ENCODE measurements at regions not wholly inside any gene's neighbourhood (a gene's known extent, or its start where the extent isn't known, plus 50 kb on each side); places are given as distances from the start of the nearest gene placed in this dataset.
"Not testable (repeated sequence)": the region's sequence is repeated elsewhere in the genome, so short reads cannot be mapped to it uniquely, and the experiment has no call there.

GRCh38 chr17:64721556-64721955 lies 59.4 kb upstream of the SMURF2 start:
- peaks cover 12% of the 10 kb centered on the region for H3K4me1 ChIP-seq (ENCODE audit: insufficient read depth, low read length)
- 0 out of 2 replicates have a peak, but pooled peaks have one; percentile 9 for TF ChIP-seq FOXP1 (IDR thresholded peaks at IDR 0.05)
- POLR2A ChIA-PET; H4K20me1 ChIP-seq (ENCODE audit: insufficient read depth, low read length); H3K4me2 ChIP-seq (ENCODE audit: low read depth, low read length); DNase-seq (ENCODE audit: low spot score); H3K9ac ChIP-seq (ENCODE audit: insufficient read depth, low read depth, low read length); H3K27ac ChIP-seq (ENCODE audit: extremely low read length, insufficient read depth, low read length); in situ Hi-C loops (cut with HindIII; ENCODE audit: extremely low pct_ligation_motif_present, low pct_unique_long_range_greater_than_20kb); H3K79me2 ChIP-seq (ENCODE audit: insufficient read depth, low read length); H2AFZ ChIP-seq (ENCODE audit: low read length); BruUV-seq (replicated peaks); intact Hi-C loops (cut with micrococcal nuclease; ENCODE audit: unreplicated experiment); H3K36me3 ChIP-seq (replicated peaks in 1 of 2; ENCODE audit: control insufficient read depth in 1 of 2, insufficient read depth in 2 of 2, low read length in 2 of 2); CTCF ChIA-PET (ENCODE audit: low intra/inter-chr PET ratio, low total read pairs); H3K4me3 ChIP-seq (replicated peaks in 1 of 3; ENCODE audit: insufficient read depth in 1 of 3, low read depth in 2 of 3, low read length in 3 of 3); ATAC-seq; H3K9me3 ChIP-seq (ENCODE audit: low read length); H3K27me3 ChIP-seq (ENCODE audit: control insufficient read depth in 1 of 2, insufficient read depth in 2 of 2, low read length in 2 of 2); TF ChIP-seq FOXP1 (CRISPR knock-in tag; IDR thresholded peaks at IDR 0.05): not testable (repeated sequence)
- WGBS (ENCODE audit: low lambda C conversion rate), result 83% methylated on average over 1 of the region's 1 CpG
- FAIRE-seq, result peak; percentile 52

GRCh38 chr17:64720253-64720652 lies 58.1 kb upstream of the SMURF2 start:
- peak; percentile 95 for TF ChIP-seq ZNF7 (CRISPR knock-in tag; IDR thresholded peaks at IDR 0.05)
- BruUV-seq (replicated peaks); H3K9ac ChIP-seq (ENCODE audit: insufficient read depth, low read depth, low read length); CTCF ChIA-PET (ENCODE audit: low intra/inter-chr PET ratio, low total read pairs); H3K4me2 ChIP-seq (ENCODE audit: low read depth, low read length); DNase-seq (ENCODE audit: low spot score); H3K4me3 ChIP-seq (replicated peaks in 1 of 3; ENCODE audit: insufficient read depth in 1 of 3, low read depth in 2 of 3, low read length in 3 of 3); in situ Hi-C loops (cut with HindIII; ENCODE audit: extremely low pct_ligation_motif_present, low pct_unique_long_range_greater_than_20kb); H3K9me3 ChIP-seq (ENCODE audit: low read length); H4K20me1 ChIP-seq (ENCODE audit: insufficient read depth, low read length); H3K36me3 ChIP-seq (replicated peaks in 1 of 2; ENCODE audit: control insufficient read depth in 1 of 2, insufficient read depth in 2 of 2, low read length in 2 of 2); POLR2A ChIA-PET; H2AFZ ChIP-seq (ENCODE audit: low read length); H3K79me2 ChIP-seq (ENCODE audit: insufficient read depth, low read length); H3K27ac ChIP-seq (ENCODE audit: extremely low read length, insufficient read depth, low read length); ATAC-seq; intact Hi-C loops (cut with micrococcal nuclease; ENCODE audit: unreplicated experiment); H3K27me3 ChIP-seq (ENCODE audit: control insufficient read depth in 1 of 2, insufficient read depth in 2 of 2, low read length in 2 of 2): not testable (repeated sequence)
- FAIRE-seq, result peak; percentile 93
- H3K4me1 ChIP-seq (ENCODE audit: insufficient read depth, low read length), result peaks cover 12% of the 10 kb centered on the region
- 28% methylated on average over 6 of the region's 6 CpGs for WGBS (ENCODE audit: low lambda C conversion rate)

- H3K79me2 ChIP-seq (ENCODE audit: insufficient read depth, low read length); H3K4me3 ChIP-seq (replicated peaks in 1 of 3; ENCODE audit: insufficient read depth in 1 of 3, low read depth in 2 of 3, low read length in 3 of 3); H2AFZ ChIP-seq (ENCODE audit: low read length); H4K20me1 ChIP-seq (ENCODE audit: insufficient read depth, low read length); BruUV-seq (replicated peaks); H3K27me3 ChIP-seq (ENCODE audit: control insufficient read depth in 1 of 2, insufficient read depth in 2 of 2, low read length in 2 of 2); H3K36me3 ChIP-seq (replicated peaks in 1 of 2; ENCODE audit: control insufficient read depth in 1 of 2, insufficient read depth in 2 of 2, low read length in 2 of 2); CTCF ChIA-PET (ENCODE audit: low intra/inter-chr PET ratio, low total read pairs); H3K9me3 ChIP-seq (ENCODE audit: low read length); POLR2A ChIA-PET; in situ Hi-C loops (cut with HindIII; ENCODE audit: extremely low pct_ligation_motif_present, low pct_unique_long_range_greater_than_20kb); H3K27ac ChIP-seq (ENCODE audit: extremely low read length, insufficient read depth, low read length); H3K9ac ChIP-seq (ENCODE audit: insufficient read depth, low read depth, low read length); DNase-seq (ENCODE audit: low spot score); H3K4me2 ChIP-seq (ENCODE audit: low read depth, low read length): not testable (repeated sequence)
- FAIRE-seq (peak; percentile 32), ATAC-seq (peak; percentile 26; the same call in 1 of the 3 replicates)
- 50% methylated on average over 4 of the region's 4 CpGs for WGBS (ENCODE audit: low lambda C conversion rate)
- intact Hi-C loops (cut with micrococcal nuclease; ENCODE audit: unreplicated experiment), result loop anchor here (5.0 kb wide), 1 partner anchor 562 kb away; no protein-coding TSS in a partner anchor
- peak; percentile 71 for TF ChIP-seq FOSL2 (CRISPR knock-in tag; IDR thresholded peaks at IDR 0.05)
- TF ChIP-seq ZNF460 (CRISPR knock-in tag; IDR thresholded peaks at IDR 0.05; ENCODE audit: borderline replicate concordance), result peak; percentile 88
- H3K4me1 ChIP-seq (ENCODE audit: insufficient read depth, low read length), result peaks cover 12% of the 10 kb centered on the region
Observed at GRCh38 chr17:64719517-64719916, 57.4 kb upstream of the SMURF2 start.

GRCh38 chr17:64718816-64719215 lies 56.7 kb upstream of the SMURF2 start:
- H3K79me2 ChIP-seq (ENCODE audit: insufficient read depth, low read length); H3K4me3 ChIP-seq (replicated peaks in 1 of 3; ENCODE audit: insufficient read depth in 1 of 3, low read depth in 2 of 3, low read length in 3 of 3); H4K20me1 ChIP-seq (ENCODE audit: insufficient read depth, low read length); H3K27me3 ChIP-seq (ENCODE audit: control insufficient read depth in 1 of 2, insufficient read depth in 2 of 2, low read length in 2 of 2); H2AFZ ChIP-seq (ENCODE audit: low read length); H3K9me3 ChIP-seq (ENCODE audit: low read length); in situ Hi-C loops (cut with HindIII; ENCODE audit: extremely low pct_ligation_motif_present, low pct_unique_long_range_greater_than_20kb); FAIRE-seq; CTCF ChIA-PET (ENCODE audit: low intra/inter-chr PET ratio, low total read pairs); BruUV-seq (replicated peaks); ATAC-seq; H3K4me2 ChIP-seq (ENCODE audit: low read depth, low read length); H3K9ac ChIP-seq (ENCODE audit: insufficient read depth, low read depth, low read length); POLR2A ChIA-PET; H3K27ac ChIP-seq (ENCODE audit: extremely low read length, insufficient read depth, low read length); DNase-seq (ENCODE audit: low spot score); H3K36me3 ChIP-seq (replicated peaks in 1 of 2; ENCODE audit: control insufficient read depth in 1 of 2, insufficient read depth in 2 of 2, low read length in 2 of 2): not testable (repeated sequence)
- H3K4me1 ChIP-seq (ENCODE audit: insufficient read depth, low read length), result peaks cover 19% of the 10 kb centered on the region
- WGBS (ENCODE audit: low lambda C conversion rate), result 87% methylated on average over 6 of the region's 6 CpGs
- intact Hi-C loops (cut with micrococcal nuclease; ENCODE audit: unreplicated experiment), result loop anchor here (5.0 kb wide), 1 partner anchor 562 kb away; no protein-coding TSS in a partner anchor

Measured in HepG2 (cell line).